GM23338 (cell line): ENCODE measurements at regions not wholly inside any gene's neighbourhood (a gene's known extent, or its start where the extent isn't known, plus 50 kb on each side); places are given as distances from the start of the nearest gene placed in this dataset.
"Not testable (repeated sequence)": the region's sequence is repeated elsewhere in the genome, so short reads cannot be mapped to it uniquely, and the experiment has no call there.

Experiments used
- ATAC-seq: fragments of 200-7000 bp; cut with Tn5 transposase; 3 replicates; pipeline ENCODE4 v1.9.1; 2020
- DNase-seq: peaks from one replicate; pipeline ENCODE4 v3.0.0-alpha.2; 2015; ENCODE audit warnings: low spot score
- H2AFZ ChIP-seq: fragments of 200-600 bp; sonication (generic); 2 replicates; pipeline ENCODE4 v1.8.0; 2016; ENCODE audit warnings: antibody characterized with exemption, mild to moderate bottlenecking, moderate library complexity
- H3F3A ChIP-seq: fragments of 200-600 bp; sonication (generic); replicated peaks from 2 replicates; pipeline ENCODE4 v1.8.0; 2017; ENCODE audit warnings: antibody characterized with exemption, mixed run types, low read depth
- H3K27ac ChIP-seq: fragments of 200-600 bp; sonication (generic); 2 replicates; pipeline ENCODE4 v1.6.1; 2016; ENCODE audit warnings: low read depth
- H3K27me3 ChIP-seq: fragments of 200-600 bp; sonication (generic); 2 replicates; pipeline ENCODE4 v1.8.0; 2016; ENCODE audit warnings: mild to moderate bottlenecking, mixed run types, moderate library complexity; ENCODE audit not compliant: insufficient read depth
- H3K36me3 ChIP-seq: fragments of 200-600 bp; sonication (generic); 2 replicates; pipeline ENCODE4 v1.8.0; 2016; ENCODE audit warnings: mild to moderate bottlenecking; ENCODE audit not compliant: insufficient read depth
- H3K4me1 ChIP-seq: fragments of 200-600 bp; sonication (generic); 2 replicates; pipeline ENCODE4 v1.8.0; 2016; ENCODE audit warnings: mild to moderate bottlenecking, moderate library complexity; ENCODE audit not compliant: insufficient read depth
- H3K4me2 ChIP-seq: fragments of 200-600 bp; sonication (generic); 2 replicates; pipeline ENCODE4 v1.7.1; 2017; ENCODE audit warnings: mixed run types
- H3K4me3 ChIP-seq: fragments of 200-600 bp; sonication (generic); 2 replicates; pipeline ENCODE4 v1.6.1; 2016; ENCODE audit warnings: mixed run types
- H3K79me2 ChIP-seq: fragments of 200-600 bp; sonication (generic); replicated peaks from 2 replicates; pipeline ENCODE4 v1.8.0; 2017; ENCODE audit warnings: mild to moderate bottlenecking; ENCODE audit not compliant: insufficient read depth
- H3K9me2 ChIP-seq: fragments of 200-600 bp; sonication (generic); 2 replicates; pipeline ENCODE4 v1.8.0; 2017; ENCODE audit not compliant: insufficient read depth
- H4K20me1 ChIP-seq: fragments of 200-600 bp; sonication (generic); replicated peaks from 2 replicates; pipeline ENCODE4 v1.8.0; 2017; ENCODE audit warnings: mild to moderate bottlenecking; ENCODE audit not compliant: insufficient read depth
- H3K27ac Mint-ChIP-seq: 2 replicates; pipeline ENCODE4 v1.8.0; 2020; ENCODE audit warnings: inconsistent platforms, mild to moderate bottlenecking, moderate library complexity, mixed read lengths
- H3K27me3 Mint-ChIP-seq: 3 replicates; pipeline ENCODE4 v1.8.0; 2022; ENCODE audit warnings: low read depth, mild to moderate bottlenecking, moderate library complexity, mixed read lengths, inconsistent platforms; ENCODE audit not compliant: insufficient read depth, poor library complexity
- H3K36me3 Mint-ChIP-seq: 3 replicates; pipeline ENCODE4 v1.8.0; 2021; ENCODE audit warnings: low read depth, mild to moderate bottlenecking, inconsistent platforms, moderate library complexity, mixed read lengths
- H3K4me1 Mint-ChIP-seq: 3 replicates; pipeline ENCODE4 v1.8.0; 2020; ENCODE audit warnings: mild to moderate bottlenecking, inconsistent platforms, mixed read lengths
- H3K4me3 Mint-ChIP-seq: 3 replicates; pipeline ENCODE4 v1.8.0; 2021; ENCODE audit warnings: moderate library complexity, mild to moderate bottlenecking, inconsistent platforms, mixed read lengths
- H3K9me3 Mint-ChIP-seq: 3 replicates; pipeline ENCODE4 v1.8.0; 2020; ENCODE audit warnings: moderate library complexity, mild to moderate bottlenecking, inconsistent platforms, mixed read lengths
- EZH2 ChIP-seq: fragments of 200-600 bp; sonication (generic); IDR thresholded peaks from one replicate; pipeline ENCODE4 v1.8.0; 2017; ENCODE audit warnings: antibody characterized with exemption, mild to moderate bottlenecking, low read depth; ENCODE audit not compliant: unreplicated experiment
- JUNB ChIP-seq: IDR thresholded peaks from one replicate; pipeline ENCODE4 v1.6.1; 2016; ENCODE audit warnings: antibody characterized with exemption; ENCODE audit not compliant: unreplicated experiment
- NANOG ChIP-seq: IDR thresholded peaks from 2 replicates; pipeline ENCODE4 v1.6.1; 2016; ENCODE audit warnings: antibody characterized with exemption, borderline replicate concordance
- TF ChIP-seq, protein P1 (sequence below): IDR thresholded peaks from 2 replicates; pipeline ENCODE4 v1.6.1; 2016; ENCODE audit warnings: antibody characterized with exemption

DNA sequence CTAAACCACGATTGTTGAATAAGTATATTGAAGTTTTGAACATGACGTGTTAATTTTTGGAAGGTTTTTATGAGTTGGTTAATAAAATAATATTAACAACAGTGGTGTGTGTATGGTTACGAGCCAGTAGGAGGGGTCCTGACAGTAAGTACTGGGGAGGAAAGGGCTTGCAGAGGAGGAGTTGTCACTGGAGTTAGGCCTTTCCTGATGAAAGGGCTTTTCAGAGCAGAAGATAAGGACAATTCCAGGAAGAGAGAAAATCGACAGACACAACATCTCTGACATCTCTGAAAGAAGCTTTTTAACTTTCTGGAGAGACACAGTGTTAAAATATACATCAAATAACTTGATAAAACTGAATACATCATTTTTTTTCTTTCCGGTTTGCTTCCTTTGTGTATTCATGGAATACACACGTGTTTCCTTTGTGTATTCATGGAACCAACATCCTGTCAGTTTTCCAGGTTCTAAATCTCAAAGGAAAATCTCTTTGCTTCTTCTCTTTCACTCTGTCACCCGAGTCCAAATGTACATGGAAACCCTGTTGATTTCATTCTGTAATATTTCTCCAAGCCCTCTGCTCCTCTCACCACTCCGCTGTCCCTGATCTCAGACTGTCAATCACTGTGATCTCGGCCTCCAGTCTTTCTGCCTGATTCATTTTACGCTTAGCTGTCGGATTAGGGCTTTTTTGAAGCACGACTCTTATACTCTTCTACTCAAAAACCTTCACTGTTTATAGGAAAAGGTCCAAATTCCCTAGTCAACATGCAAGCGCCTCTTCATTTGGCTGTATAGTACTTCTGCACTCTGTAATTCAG lies 374.4 kb downstream of the DLEU7 start:
- TF ChIP-seq JUNB (no peak), NANOG (no peak), EZH2 (no peak)
- TF ChIP-seq, protein P1, sequence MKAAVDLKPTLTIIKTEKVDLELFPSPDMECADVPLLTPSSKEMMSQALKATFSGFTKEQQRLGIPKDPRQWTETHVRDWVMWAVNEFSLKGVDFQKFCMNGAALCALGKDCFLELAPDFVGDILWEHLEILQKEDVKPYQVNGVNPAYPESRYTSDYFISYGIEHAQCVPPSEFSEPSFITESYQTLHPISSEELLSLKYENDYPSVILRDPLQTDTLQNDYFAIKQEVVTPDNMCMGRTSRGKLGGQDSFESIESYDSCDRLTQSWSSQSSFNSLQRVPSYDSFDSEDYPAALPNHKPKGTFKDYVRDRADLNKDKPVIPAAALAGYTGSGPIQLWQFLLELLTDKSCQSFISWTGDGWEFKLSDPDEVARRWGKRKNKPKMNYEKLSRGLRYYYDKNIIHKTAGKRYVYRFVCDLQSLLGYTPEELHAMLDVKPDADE, result no peak

DNA sequence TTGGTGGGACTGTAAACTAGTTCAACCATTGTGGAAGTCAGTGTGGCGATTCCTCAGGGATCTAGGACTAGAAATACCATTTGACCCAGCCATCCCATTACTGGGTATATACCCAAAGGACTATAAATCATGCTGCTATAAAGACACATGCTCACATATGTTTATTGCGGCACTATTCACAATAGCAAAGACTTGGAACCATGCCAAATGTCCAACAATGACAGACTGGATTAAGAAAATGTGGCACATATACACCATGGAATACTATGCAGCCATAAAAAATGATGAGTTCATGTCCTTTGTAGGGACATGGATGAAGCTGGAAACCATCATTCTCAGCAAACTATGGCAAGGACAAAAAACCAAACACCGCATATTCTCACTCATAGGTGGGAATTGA lies 370.4 kb downstream of the DLEU7 start:
- DNase-seq, H3K27ac ChIP-seq, H3K4me3 Mint-ChIP-seq, H3K4me2 ChIP-seq, H3K27me3 Mint-ChIP-seq, H3F3A ChIP-seq, H3K9me3 Mint-ChIP-seq, H3K4me1 Mint-ChIP-seq, H3K36me3 Mint-ChIP-seq, H3K4me1 ChIP-seq, H2AFZ ChIP-seq, ATAC-seq, H3K4me3 ChIP-seq, H3K9me2 ChIP-seq, H3K27ac Mint-ChIP-seq, H3K27me3 ChIP-seq, H3K79me2 ChIP-seq, H4K20me1 ChIP-seq, H3K36me3 ChIP-seq: not testable (repeated sequence)

More for the DNA sequence above, 374.4 kb downstream of the DLEU7 start:
- no peak overlapping the region for H2AFZ ChIP-seq
- H3K27me3 ChIP-seq, result no peaks in the 10 kb centered on the region
- H3K27ac Mint-ChIP-seq, result no peak overlapping the region
- no peaks in the 10 kb centered on the region for H3K36me3 Mint-ChIP-seq
- H3K79me2 ChIP-seq, result no peaks in the 10 kb centered on the region
- no peak overlapping the region for H3K4me3 Mint-ChIP-seq
- H4K20me1 ChIP-seq, result no peaks in the 10 kb centered on the region
- H3K4me1 Mint-ChIP-seq, result no peaks in the 10 kb centered on the region
- H3K4me1 ChIP-seq, result no peaks in the 10 kb centered on the region
- H3K9me2 ChIP-seq, result no peaks in the 10 kb centered on the region
- H3F3A ChIP-seq, result no peaks in the 10 kb centered on the region
- no peak for ATAC-seq
- H3K27me3 Mint-ChIP-seq, result peaks cover 1% of the 10 kb centered on the region
- no peaks in the 10 kb centered on the region for H3K9me3 Mint-ChIP-seq
- H3K4me2 ChIP-seq, result no peak overlapping the region
- no peak for DNase-seq
- H3K27ac ChIP-seq, result no peak overlapping the region
- H3K4me3 ChIP-seq, result no peak overlapping the region
- no peaks in the 10 kb centered on the region for H3K36me3 ChIP-seq

DNA sequence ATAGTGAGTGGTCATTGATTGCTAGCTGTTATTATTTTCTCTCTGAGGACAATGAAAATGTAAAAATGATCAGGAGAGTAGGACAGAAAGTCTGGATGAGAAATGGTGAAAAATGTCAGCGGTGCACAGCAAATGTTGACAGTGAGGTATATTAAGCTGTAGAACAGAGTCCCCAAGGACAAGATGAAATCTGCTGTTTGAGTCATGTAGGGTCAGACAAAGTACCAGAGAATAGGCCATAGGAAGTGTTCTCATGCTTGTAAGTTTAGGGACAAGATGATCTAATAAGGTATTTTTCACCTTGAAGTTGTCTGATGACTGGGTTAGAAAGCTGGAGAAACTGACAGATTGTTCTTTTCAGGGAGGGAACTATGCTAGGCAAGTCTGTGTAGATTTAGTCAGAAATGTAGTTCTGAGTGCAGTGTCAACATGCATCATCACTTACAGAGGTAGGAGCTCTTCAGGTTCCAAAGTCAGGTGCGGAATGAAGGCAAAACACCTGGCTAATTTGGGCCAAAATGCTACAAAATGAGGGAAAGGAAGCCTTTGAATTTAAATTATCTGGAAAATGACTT lies 369.3 kb downstream of the DLEU7 start:
- Mint-ChIP-seq H3K9me3 (no peaks in the 10 kb centered on the region), H3K27me3 (no peaks in the 10 kb centered on the region), H3K4me3 (no peak overlapping the region), H3K36me3 (no peaks in the 10 kb centered on the region), H3K27ac (no peak overlapping the region), H3K4me1 (no peaks in the 10 kb centered on the region)
- Histone ChIP-seq H3K9me2 (no peaks in the 10 kb centered on the region), H3K27me3 (no peaks in the 10 kb centered on the region), H3F3A (no peaks in the 10 kb centered on the region), H4K20me1 (no peaks in the 10 kb centered on the region), H2AFZ (no peak overlapping the region), H3K79me2 (no peaks in the 10 kb centered on the region), H3K4me3 (no peak overlapping the region), H3K27ac (no peak overlapping the region), H3K36me3 (no peaks in the 10 kb centered on the region), H3K4me2 (no peak overlapping the region), H3K4me1 (no peaks in the 10 kb centered on the region)
- DNase-seq (no peak), ATAC-seq (no peak)
- TF ChIP-seq, protein P1, result no peak
